ENCODE measurements at regions not wholly inside any gene's neighbourhood (a gene's known extent, or its start where the extent isn't known, plus 50 kb on each side); places are given as distances from the start of the nearest gene placed in this dataset.

DNA sequence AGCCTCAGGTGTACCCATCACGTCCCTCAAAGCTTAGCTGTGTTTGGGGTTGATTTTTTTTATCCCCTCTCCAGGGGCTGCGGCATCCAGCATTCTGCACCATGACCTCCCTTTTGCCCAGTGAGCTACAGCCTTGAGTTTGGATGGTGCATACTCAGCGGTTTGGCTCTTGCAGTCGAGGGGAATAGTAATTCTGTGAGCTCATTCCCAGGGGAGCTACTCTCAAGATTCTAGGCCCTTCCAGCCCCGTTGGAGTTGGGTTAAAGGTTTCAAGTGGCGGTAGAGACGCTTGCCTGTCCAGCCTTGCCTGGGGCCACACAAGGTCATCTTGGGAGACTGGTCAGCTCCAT, 102.2 kb upstream of the SPRY4 start:
- H3K9me2 ChIP-seq (ENCODE audit: insufficient read depth, low read length), result no peaks in the 10 kb centered on the region
- H3K4me3 ChIP-seq (ENCODE audit: low read length), result no peak overlapping the region
- H3K36me3 ChIP-seq (ENCODE audit: insufficient read depth, low read length), result no peaks in the 10 kb centered on the region
- no peaks in the 10 kb centered on the region for H3K27me3 ChIP-seq (ENCODE audit: insufficient read depth, low read depth, low read length)
- no peak overlapping the region for H3K27ac ChIP-seq (ENCODE audit: low read length)
- TF ChIP-seq RAD21 (conservative IDR thresholded peaks at IDR 0.05) (no peak), SMC3 (conservative IDR thresholded peaks at IDR 0.05; ENCODE audit: poor library complexity) (no peak), EZH2 (IDR thresholded peaks at IDR 0.05; ENCODE audit: borderline replicate concordance, insufficient read depth, low read length, poor library complexity, severe bottlenecking) (no peak), MXI1 (conservative IDR thresholded peaks at IDR 0.05; ENCODE audit: poor library complexity, severe bottlenecking) (no peak), REST (IDR thresholded peaks at IDR 0.05; ENCODE audit: borderline replicate concordance) (no peak), EP300 (conservative IDR thresholded peaks at IDR 0.05; ENCODE audit: poor library complexity, severe bottlenecking) (no peak), POLR2AphosphoS5 (IDR thresholded peaks at IDR 0.05) (no peak), TAF1 (IDR thresholded peaks at IDR 0.05; ENCODE audit: low read depth) (no peak)
- TF ChIP-seq, protein P1, sequence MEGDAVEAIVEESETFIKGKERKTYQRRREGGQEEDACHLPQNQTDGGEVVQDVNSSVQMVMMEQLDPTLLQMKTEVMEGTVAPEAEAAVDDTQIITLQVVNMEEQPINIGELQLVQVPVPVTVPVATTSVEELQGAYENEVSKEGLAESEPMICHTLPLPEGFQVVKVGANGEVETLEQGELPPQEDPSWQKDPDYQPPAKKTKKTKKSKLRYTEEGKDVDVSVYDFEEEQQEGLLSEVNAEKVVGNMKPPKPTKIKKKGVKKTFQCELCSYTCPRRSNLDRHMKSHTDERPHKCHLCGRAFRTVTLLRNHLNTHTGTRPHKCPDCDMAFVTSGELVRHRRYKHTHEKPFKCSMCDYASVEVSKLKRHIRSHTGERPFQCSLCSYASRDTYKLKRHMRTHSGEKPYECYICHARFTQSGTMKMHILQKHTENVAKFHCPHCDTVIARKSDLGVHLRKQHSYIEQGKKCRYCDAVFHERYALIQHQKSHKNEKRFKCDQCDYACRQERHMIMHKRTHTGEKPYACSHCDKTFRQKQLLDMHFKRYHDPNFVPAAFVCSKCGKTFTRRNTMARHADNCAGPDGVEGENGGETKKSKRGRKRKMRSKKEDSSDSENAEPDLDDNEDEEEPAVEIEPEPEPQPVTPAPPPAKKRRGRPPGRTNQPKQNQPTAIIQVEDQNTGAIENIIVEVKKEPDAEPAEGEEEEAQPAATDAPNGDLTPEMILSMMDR (IDR thresholded peaks at IDR 0.05; ENCODE audit: poor library complexity, severe bottlenecking), result no peak
- no peaks in the 10 kb centered on the region for H3K9me3 ChIP-seq (ENCODE audit: low read length)
- no peaks in the 10 kb centered on the region for H4K20me1 ChIP-seq (ENCODE audit: insufficient read depth)
- no peak overlapping the region for H2AFZ ChIP-seq (ENCODE audit: low read depth, low read length)
- H3K79me2 ChIP-seq (replicated peaks; ENCODE audit: insufficient read depth, low read length), result no peaks in the 10 kb centered on the region
- no peak overlapping the region for H3K4me2 ChIP-seq (ENCODE audit: low read length)
- no peak overlapping the region for H3K9ac ChIP-seq (ENCODE audit: low read length)
- H3F3A ChIP-seq (ENCODE audit: insufficient read depth, low read length, poor library complexity, severe bottlenecking), result no peaks in the 10 kb centered on the region

GRCh38 chr5:142426129-142427014, 101.6 kb upstream of the SPRY4 start:
- H3K79me2 ChIP-seq (replicated peaks; ENCODE audit: insufficient read depth, low read length), result no peaks in the 10 kb centered on the region
- H3F3A ChIP-seq (ENCODE audit: insufficient read depth, low read length, poor library complexity, severe bottlenecking), result no peaks in the 10 kb centered on the region
- H3K4me3 ChIP-seq (ENCODE audit: low read length), result no peak overlapping the region
- H3K27me3 ChIP-seq (ENCODE audit: insufficient read depth, low read depth, low read length), result no peaks in the 10 kb centered on the region
- H3K9me2 ChIP-seq (ENCODE audit: insufficient read depth, low read length), result no peaks in the 10 kb centered on the region
- H3K36me3 ChIP-seq (ENCODE audit: insufficient read depth, low read length), result no peaks in the 10 kb centered on the region
- no peaks in the 10 kb centered on the region for H3K9me3 ChIP-seq (ENCODE audit: low read length)
- H3K9ac ChIP-seq (ENCODE audit: low read length), result no peak overlapping the region
- TF ChIP-seq SMC3 (conservative IDR thresholded peaks at IDR 0.05; ENCODE audit: poor library complexity) (no peak), EP300 (conservative IDR thresholded peaks at IDR 0.05; ENCODE audit: poor library complexity, severe bottlenecking) (peak; percentile 64), POLR2AphosphoS5 (IDR thresholded peaks at IDR 0.05) (peak; percentile 57)
- H3K4me2 ChIP-seq (ENCODE audit: low read length), result no peak overlapping the region
- no peak overlapping the region for H3K27ac ChIP-seq (ENCODE audit: low read length)
- H2AFZ ChIP-seq (ENCODE audit: low read depth, low read length), result no peak overlapping the region
- H4K20me1 ChIP-seq (ENCODE audit: insufficient read depth), result no peaks in the 10 kb centered on the region

Data from neural cell (in vitro differentiated cells).